Right forelimb (tissue), 1 donor: ENCODE measurements at regions not wholly inside any gene's neighbourhood (a gene's known extent, or its start where the extent isn't known, plus 50 kb on each side); places are given as distances from the start of the nearest gene placed in this dataset.

Experiments used
- DNase-seq: peaks from one replicate; pipeline ENCODE4 v3.0.0-alpha.2; 2018

- no peak for DNase-seq
These were observed 810.3 kb upstream of the SALL3 start for GRCh38 chr18:78169174-78169864.

GRCh38 chr18:78171954-78172353 lies 807.7 kb upstream of the SALL3 start:
- DNase-seq = no peak

- no peak for DNase-seq
These were observed 804.9 kb upstream of the SALL3 start for GRCh38 chr18:78174737-78175136.

GRCh38 chr18:78178812-78179211 lies 800.8 kb upstream of the SALL3 start:
- DNase-seq = no peak

- DNase-seq = no peak
These were observed 798.9 kb upstream of the SALL3 start for GRCh38 chr18:78180741-78181140.

- DNase-seq = no peak
These were observed 795.8 kb upstream of the SALL3 start for GRCh38 chr18:78183815-78184214.

- DNase-seq = no peak
These were observed 788.3 kb upstream of the SALL3 start for GRCh38 chr18:78191276-78191675.

GRCh38 chr18:78192054-78192453 lies 787.6 kb upstream of the SALL3 start:
- DNase-seq = no peak

- no peak for DNase-seq
These were observed 783.3 kb upstream of the SALL3 start for GRCh38 chr18:78196280-78196679.

GRCh38 chr18:78199002-78199401 lies 780.6 kb upstream of the SALL3 start:
- DNase-seq = no peak

- DNase-seq = no peak
These were observed 780.0 kb upstream of the SALL3 start for GRCh38 chr18:78199611-78200010.

- no peak for DNase-seq
These were observed 771.7 kb upstream of the SALL3 start for GRCh38 chr18:78207942-78208341.

- no peak for DNase-seq
These were observed 771.2 kb upstream of the SALL3 start for GRCh38 chr18:78208461-78208860.

- peak; percentile 55 for DNase-seq
These were observed 766.1 kb upstream of the SALL3 start for GRCh38 chr18:78213361-78213994.

- DNase-seq = no peak
These were observed 758.1 kb upstream of the SALL3 start for GRCh38 chr18:78221496-78221895.

GRCh38 chr18:78228974-78229373 lies 750.6 kb upstream of the SALL3 start:
- DNase-seq = no peak

GRCh38 chr18:78230911-78231310 lies 748.7 kb upstream of the SALL3 start:
- no peak for DNase-seq

GRCh38 chr18:78232196-78232595 lies 747.4 kb upstream of the SALL3 start:
- DNase-seq = no peak

- DNase-seq = no peak
These were observed 741.8 kb upstream of the SALL3 start for GRCh38 chr18:78237864-78238263.

- no peak for DNase-seq
These were observed 741.1 kb upstream of the SALL3 start for GRCh38 chr18:78238404-78239089.

GRCh38 chr18:78239090-78239457 lies 740.5 kb upstream of the SALL3 start:
- no peak for DNase-seq

GRCh38 chr18:78240101-78240500 lies 739.5 kb upstream of the SALL3 start:
- DNase-seq = no peak

GRCh38 chr18:78240627-78241252 lies 738.9 kb upstream of the SALL3 start:
- no peak for DNase-seq
